ENCODE measurements at regions not wholly inside any gene's neighbourhood (a gene's known extent, or its start where the extent isn't known, plus 50 kb on each side); places are given as distances from the start of the nearest gene placed in this dataset.

GRCh38 chr16:65532846-65533245 is 411.0 kb upstream of the CDH11 start:
- no peak for TF ChIP-seq BHLHE40 (IDR thresholded peaks at IDR 0.05; ENCODE audit: borderline replicate concordance)
- no peak for TF ChIP-seq SUZ12 (IDR thresholded peaks at IDR 0.05)
- no peak for TF ChIP-seq TARDBP (IDR thresholded peaks at IDR 0.05)
- TF ChIP-seq LEF1 (IDR thresholded peaks at IDR 0.05; ENCODE audit: borderline replicate concordance): no peak

All from HEK293T (cell line).